GM21367 (cell line): ENCODE measurements at regions not wholly inside any gene's neighbourhood (a gene's known extent, or its start where the extent isn't known, plus 50 kb on each side); places are given as distances from the start of the nearest gene placed in this dataset.
A peak's percentile ranks its signal among the peaks of the same experiment; 100 is the strongest.
"Not testable (repeated sequence)": the region's sequence is repeated elsewhere in the genome, so short reads cannot be mapped to it uniquely, and the experiment has no call there.

Experiments
- ATAC-seq: cut with Tn5 transposase; IDR thresholded peaks from one replicate; pipeline ENCODE4 v1.9.1; 2021; ENCODE audit not compliant: unreplicated experiment

DNA sequence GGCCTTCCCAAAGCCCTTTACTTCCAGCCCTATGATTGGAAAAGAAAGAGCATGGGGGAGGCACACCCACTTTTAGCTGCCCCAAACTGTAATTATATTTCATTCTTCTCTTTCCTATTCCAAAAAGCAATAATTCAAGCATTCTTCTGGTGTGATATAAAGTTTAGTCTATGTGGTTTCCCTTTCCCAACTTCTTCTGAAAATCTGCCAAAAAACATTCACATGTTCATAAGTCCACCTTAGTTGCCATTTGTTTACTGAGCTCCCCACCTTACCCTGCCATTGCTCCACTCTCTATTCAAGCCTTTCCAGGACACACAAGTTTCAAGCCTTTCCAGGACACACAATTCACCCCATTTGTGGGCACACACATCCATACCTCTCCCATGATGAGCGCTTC, 111.6 kb upstream of the BMAL1 start:
- no peak for ATAC-seq

DNA sequence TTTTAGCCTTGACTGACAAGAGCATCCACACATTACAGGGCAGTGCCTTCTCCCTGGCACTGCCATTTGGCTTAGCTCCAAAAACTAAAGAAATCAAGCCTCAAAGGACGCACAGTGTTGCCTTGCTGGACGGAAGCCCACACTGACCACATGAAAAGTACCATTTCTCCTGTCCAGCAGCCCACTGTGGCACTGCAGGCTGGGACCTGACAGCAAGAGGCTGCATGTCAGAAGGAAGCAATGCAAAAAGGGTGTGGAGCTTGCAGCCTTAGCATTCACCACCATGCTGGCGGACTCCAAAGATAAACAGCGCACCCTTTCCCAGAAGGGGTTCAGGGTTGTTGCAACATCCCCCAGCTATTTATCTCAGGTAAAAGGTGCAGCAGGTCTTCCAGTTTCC, 109.3 kb upstream of the BMAL1 start:
- ATAC-seq = no peak

DNA sequence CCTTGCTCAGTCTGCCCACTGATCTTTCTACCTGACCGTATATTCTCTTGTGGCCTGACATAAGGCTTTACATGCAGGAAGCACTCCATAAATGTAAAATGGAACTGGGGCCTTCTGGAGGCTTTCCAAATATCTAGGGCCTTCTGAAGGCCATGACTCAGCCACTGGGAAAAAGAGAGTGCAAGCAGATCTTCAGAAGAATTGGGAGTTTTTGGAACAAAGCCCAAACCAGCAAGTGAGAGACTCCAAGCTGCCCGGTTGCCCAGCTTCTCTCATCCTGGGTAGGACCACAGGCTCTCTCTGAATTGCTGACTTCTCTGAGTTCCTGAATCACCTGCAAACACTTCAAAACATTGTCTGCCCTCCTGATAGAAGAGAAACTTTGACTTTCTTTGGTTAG, 107.9 kb upstream of the BMAL1 start:
- ATAC-seq = no peak

DNA sequence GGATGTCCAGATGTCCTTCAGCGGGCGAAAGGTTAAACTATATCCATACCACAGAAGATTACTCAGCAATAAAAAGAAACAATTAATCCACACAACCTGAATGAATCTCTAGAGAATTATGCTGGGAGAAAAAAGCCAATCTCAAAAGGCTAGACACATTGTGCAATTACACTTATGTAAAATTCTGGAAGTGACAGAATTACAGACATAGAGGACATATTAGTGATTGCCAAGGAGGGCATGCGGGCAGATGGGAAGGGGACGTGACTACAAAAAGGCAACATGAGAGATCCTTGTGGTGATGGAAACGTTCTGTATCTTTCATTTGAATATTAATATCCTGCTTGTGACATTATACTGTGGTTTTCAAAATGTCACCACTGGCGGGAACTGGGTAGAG, 103.5 kb upstream of the BMAL1 start:
- no peak for ATAC-seq

- no peak for ATAC-seq
These were observed 94.3 kb upstream of the BMAL1 start for GRCh38 chr11:13183094-13183825.

DNA sequence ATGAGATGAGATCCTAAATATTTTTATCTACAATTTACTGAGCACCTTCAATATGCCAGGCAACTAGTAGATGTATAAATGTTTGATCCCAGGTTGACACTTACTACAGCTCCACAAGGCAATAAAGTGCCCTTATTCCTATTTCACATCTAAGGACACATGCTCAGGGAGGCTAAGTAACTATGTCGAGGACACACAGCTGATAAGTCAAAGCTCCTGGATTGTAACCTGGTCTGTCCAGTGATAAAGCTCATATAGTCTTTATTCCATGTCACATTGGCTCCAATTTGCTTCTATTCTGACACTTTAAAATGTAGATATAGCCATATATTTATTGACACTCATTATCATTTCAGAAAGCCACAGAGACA, 93.8 kb upstream of the BMAL1 start:
- ATAC-seq = no peak

DNA sequence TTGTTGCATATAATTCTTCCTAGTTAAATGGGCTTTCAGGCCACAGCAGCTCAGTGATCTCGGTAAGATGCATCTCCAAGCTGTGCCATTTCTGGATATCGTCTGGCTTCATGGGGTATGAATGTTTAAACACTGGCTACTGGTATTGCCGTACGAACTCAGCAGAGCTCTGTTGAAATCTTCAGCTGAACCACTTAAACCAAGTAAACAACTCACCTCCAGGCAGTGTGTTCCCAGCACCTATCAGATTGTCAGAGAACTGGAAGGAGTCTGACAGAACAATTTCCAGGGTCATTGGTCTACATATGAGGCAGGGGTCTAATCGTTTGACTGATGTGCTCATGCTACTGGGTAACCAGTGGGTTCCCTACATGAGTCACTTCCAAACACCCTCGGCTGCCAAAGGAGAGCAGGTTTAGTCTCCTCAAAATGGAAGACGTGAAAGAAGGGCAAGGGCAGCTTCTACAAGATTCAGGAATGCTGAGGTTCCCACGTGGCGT, 93.2 kb upstream of the BMAL1 start:
- ATAC-seq = no peak

GRCh38 chr11:13188179-13188578, 89.4 kb upstream of the BMAL1 start:
- no peak for ATAC-seq

DNA sequence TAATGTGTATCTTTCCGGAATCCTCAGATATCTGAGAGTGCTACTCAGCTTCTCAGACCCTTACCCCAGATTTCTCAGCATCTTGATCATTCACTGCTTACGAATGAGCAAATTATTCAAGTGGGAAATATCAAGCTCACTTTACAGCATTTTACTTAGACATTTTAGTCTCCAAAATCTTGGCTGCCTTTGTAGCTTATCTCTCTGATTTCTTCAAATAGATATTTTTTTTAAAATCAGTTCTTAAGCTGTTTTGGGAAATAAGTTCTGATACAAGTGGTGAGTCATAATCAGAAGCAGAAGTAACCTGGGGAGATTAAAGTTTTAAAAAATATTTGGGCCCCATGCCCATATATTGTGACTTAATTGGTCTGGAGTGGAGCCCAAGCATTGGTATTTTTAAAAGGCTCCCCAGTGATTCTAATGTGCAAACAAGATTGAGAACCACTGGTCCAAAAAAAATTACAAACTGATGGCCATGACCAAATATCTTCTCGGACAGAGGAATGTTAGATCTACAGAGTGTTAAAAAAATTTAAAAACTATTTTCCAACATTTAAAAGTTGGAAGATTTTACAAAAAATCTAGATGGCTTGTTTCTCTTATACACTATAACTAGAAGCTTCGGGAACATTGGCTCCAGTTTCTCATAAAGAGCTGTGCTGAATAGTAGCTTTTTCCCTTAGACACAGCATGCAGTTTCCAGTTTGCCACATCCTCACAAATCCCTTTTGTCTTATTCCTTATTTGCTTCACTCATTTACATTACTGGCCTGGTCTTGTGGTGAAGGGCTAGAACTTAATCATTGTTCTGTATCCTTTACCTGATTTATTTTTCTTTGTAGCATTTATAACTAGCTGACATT, 87.8 kb upstream of the BMAL1 start:
- no peak for ATAC-seq

- ATAC-seq = no peak
These were observed 84.0 kb upstream of the BMAL1 start for GRCh38 chr11:13193613-13194012.

GRCh38 chr11:13197374-13197773, 80.2 kb upstream of the BMAL1 start:
- ATAC-seq = not testable (repeated sequence)

- ATAC-seq = peak; percentile 56
These were observed 72.1 kb upstream of the BMAL1 start for GRCh38 chr11:13205486-13205885.

- ATAC-seq = no peak
These were observed 71.4 kb upstream of the BMAL1 start for GRCh38 chr11:13206086-13206640.

DNA sequence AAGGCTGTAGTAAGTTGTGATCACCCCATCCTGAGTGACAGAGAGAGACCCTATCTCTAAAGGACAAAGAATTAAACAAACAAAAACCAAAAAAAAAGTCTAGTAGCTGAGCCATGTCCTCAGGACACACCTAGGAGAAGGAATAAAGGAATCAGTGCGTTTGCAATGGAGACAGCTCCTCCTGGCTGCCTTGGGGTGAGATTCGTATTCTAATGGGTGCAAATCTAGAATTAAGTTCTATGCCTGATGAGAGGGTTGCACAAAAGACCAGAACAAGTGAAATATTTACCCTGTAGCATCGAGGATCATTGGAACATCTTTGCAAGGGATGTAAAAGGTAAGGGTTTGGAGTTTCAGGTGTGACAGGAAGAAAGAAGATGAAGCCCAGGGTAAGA, 70.3 kb upstream of the BMAL1 start:
- no peak for ATAC-seq

DNA sequence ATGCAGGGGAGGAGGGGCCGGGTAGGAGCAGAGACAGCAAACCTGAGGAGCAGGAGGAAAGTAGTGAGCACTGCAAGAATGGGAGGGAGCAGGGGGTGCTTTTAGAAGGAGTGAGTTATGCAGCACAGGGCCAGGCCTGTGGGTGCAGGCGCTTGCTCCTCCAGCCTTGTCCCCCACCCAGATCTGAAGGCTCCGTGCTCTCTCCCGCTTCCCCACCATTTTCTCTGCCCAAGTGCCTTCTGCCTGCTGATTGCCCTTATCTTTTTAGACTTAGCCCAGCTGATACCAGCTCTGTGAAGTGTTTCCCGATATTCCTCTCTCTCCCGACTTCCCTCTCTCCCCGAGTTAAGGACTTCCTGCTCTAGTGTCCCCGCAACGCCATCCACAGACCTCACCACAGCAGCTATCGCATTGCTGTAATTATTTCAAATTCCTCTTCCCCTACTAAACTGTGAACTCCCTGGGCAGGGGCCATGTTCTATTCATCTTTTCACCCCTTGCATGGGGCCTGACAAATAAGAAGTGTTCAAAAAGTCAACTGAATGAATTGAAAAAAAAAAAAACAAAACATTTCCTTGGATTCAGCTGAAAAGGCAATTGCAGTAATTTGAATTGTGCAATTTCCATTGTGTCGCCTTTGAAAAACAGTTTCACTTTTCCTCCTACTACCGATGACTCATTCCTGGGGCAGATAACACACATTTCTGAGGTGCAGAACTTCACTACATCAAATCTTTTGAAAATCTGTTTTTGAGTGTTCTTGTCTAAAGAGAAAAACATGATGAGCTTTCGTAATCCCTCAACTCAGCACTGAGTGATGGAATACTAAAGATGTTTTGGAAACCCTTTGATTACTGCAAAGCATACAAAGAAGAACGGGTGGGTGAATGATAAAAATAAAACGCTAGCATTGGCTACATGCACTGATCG, 69.7 kb upstream of the BMAL1 start:
- no peak for ATAC-seq

GRCh38 chr11:13208921-13209320, 68.7 kb upstream of the BMAL1 start:
- no peak for ATAC-seq

DNA sequence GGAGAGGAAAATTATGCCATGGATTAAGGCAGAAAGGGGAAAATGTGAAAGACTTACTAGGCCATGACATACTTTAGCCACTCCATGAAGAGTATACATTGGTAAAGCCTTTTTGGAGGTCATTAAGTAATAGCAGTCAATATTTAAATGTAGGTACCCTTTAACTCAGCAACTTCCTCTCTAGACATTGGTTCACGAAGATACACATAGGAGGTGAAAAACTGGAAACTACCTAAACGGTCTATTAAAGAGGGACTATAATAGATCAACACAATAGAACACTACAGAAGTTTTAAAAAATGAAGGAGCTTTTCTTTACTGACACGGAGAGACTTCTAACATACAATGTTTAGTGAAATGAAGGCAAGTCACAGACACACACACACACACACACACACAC, 68.2 kb upstream of the BMAL1 start:
- ATAC-seq = no peak

GRCh38 chr11:13210424-13210823, 67.2 kb upstream of the BMAL1 start:
- ATAC-seq = no peak

DNA sequence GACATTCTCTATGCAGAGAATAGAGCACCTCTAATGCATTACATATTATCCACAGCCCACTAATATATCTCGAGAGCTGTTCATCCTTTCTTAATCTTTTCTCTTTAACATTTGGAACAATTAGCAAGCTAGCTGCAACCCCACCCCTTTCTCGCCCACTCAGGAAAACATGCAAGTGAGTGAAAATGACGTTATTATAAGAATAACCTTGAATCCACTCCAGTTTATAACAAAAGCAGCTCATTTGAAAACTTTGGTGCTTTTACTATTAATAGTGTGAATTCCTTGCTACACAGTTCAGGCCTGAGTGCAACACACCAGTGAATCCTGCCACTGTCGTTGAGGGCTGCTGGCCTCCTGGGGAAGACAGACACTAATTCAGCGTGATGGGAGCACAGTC, 63.3 kb upstream of the BMAL1 start:
- ATAC-seq = no peak

GRCh38 chr11:13215149-13215548, 62.4 kb upstream of the BMAL1 start:
- no peak for ATAC-seq
